ENCODE measurements at regions not wholly inside any gene's neighbourhood (a gene's known extent, or its start where the extent isn't known, plus 50 kb on each side); places are given as distances from the start of the nearest gene placed in this dataset.
"Not testable (repeated sequence)": the region's sequence is repeated elsewhere in the genome, so short reads cannot be mapped to it uniquely, and the experiment has no call there.

DNA sequence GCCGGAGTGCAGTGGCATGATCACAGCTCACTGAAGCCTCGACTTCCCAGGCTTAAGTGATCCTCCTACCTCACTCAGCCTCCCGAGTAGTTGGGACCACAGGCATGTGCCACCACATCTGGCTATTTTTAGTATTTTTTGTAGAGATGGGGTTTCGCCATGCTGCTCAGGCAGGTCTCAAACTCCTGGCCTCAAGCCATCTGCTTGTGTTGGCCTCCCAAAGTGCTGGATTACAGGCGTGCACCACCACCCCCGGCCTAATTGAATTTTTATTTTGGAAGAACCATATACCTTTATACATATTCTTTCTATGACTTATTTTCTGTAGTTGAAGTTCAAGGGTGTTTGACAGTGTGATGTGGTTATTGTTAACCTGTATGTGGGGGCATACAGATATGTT is 2885.9 kb downstream of the RPIA start:
- H3K79me2 ChIP-seq (ENCODE audit: low read length); H3K4me2 ChIP-seq (ENCODE audit: low read length); H3K4me3 ChIP-seq (ENCODE audit: low read length); POLR2A ChIA-PET (ENCODE audit: unreplicated experiment); H3K9me2 ChIP-seq (replicated peaks; ENCODE audit: low read length); H3F3A ChIP-seq (ENCODE audit: low read length, unreplicated experiment); DNase-seq; H3K9me3 ChIP-seq (ENCODE audit: low read length); intact Hi-C loops (cut with micrococcal nuclease); H4K20me1 ChIP-seq (ENCODE audit: low read length); H3K36me3 ChIP-seq (ENCODE audit: low read depth, low read length); H3K4me1 ChIP-seq (ENCODE audit: insufficient read depth, low read length); ATAC-seq; H3K27ac ChIP-seq (ENCODE audit: low read length); CTCF ChIA-PET; H2AFZ ChIP-seq (ENCODE audit: low read length); H3K9ac ChIP-seq (ENCODE audit: low read length); BruUV-seq (replicated peaks): not testable (repeated sequence)
- peaks cover 15% of the 10 kb centered on the region for H3K27me3 ChIP-seq (ENCODE audit: low read length)

DNA sequence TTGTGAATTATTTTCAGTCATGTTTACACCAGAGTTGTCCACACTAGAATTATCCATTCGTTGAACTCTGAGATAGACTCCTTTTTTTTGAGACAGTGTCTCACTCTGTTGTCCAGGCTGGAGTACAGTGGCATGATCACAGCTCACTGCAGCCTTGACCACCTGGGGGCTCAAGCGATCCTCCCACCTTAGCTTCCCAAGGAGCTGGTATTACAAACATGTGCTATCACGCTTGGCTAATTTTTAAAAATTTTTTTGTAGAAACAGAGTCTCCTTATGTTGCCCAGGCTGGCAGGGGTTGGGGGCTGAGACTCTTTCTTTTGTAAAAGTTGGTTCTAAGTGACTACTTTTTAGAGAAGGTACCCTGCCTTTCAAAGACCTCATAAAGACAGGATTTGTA is 2887.2 kb downstream of the RPIA start:
- intact Hi-C loops (cut with micrococcal nuclease); BruUV-seq (replicated peaks); ATAC-seq; H3K79me2 ChIP-seq (ENCODE audit: low read length); POLR2A ChIA-PET (ENCODE audit: unreplicated experiment); H3K4me1 ChIP-seq (ENCODE audit: insufficient read depth, low read length); H3F3A ChIP-seq (ENCODE audit: low read length, unreplicated experiment); CTCF ChIA-PET; H3K36me3 ChIP-seq (ENCODE audit: low read depth, low read length); H3K27ac ChIP-seq (ENCODE audit: low read length); DNase-seq; H3K9ac ChIP-seq (ENCODE audit: low read length); H4K20me1 ChIP-seq (ENCODE audit: low read length); H3K4me2 ChIP-seq (ENCODE audit: low read length); H3K9me2 ChIP-seq (replicated peaks; ENCODE audit: low read length); H3K9me3 ChIP-seq (ENCODE audit: low read length); H3K4me3 ChIP-seq (ENCODE audit: low read length); H2AFZ ChIP-seq (ENCODE audit: low read length): not testable (repeated sequence)
- H3K27me3 ChIP-seq (ENCODE audit: low read length) = peaks cover 14% of the 10 kb centered on the region

DNA sequence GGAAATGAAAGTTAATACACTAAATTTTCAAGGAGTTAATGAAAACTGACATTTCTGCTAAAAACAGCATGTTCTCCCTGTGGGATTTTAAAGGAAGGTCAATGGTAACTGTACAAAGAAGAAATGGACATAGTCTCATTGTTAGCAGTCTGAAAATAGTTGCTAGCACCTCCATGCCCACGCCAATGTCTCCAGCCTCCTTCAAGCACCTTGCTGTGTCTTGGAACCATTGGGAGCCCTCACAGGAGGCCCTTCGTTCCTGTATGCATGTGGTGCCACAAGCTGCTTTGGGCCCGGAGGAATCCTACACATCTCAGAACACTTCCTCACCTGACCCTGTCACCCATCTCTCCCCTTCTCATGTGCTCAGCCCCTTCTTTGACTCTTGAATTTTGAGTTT is 2888.1 kb downstream of the RPIA start:
- H3K36me3 ChIP-seq (ENCODE audit: low read depth, low read length); BruUV-seq (replicated peaks); H3K4me3 ChIP-seq (ENCODE audit: low read length); intact Hi-C loops (cut with micrococcal nuclease); DNase-seq; H3K79me2 ChIP-seq (ENCODE audit: low read length); H2AFZ ChIP-seq (ENCODE audit: low read length); H3K9ac ChIP-seq (ENCODE audit: low read length); H3K4me2 ChIP-seq (ENCODE audit: low read length); H3K4me1 ChIP-seq (ENCODE audit: insufficient read depth, low read length); H3K9me3 ChIP-seq (ENCODE audit: low read length); ATAC-seq; H3F3A ChIP-seq (ENCODE audit: low read length, unreplicated experiment); CTCF ChIA-PET; H3K9me2 ChIP-seq (replicated peaks; ENCODE audit: low read length); H4K20me1 ChIP-seq (ENCODE audit: low read length); POLR2A ChIA-PET (ENCODE audit: unreplicated experiment); H3K27ac ChIP-seq (ENCODE audit: low read length): not testable (repeated sequence)
- H3K27me3 ChIP-seq (ENCODE audit: low read length) = peaks cover 12% of the 10 kb centered on the region; the same call in 1 of the 2 replicates

DNA sequence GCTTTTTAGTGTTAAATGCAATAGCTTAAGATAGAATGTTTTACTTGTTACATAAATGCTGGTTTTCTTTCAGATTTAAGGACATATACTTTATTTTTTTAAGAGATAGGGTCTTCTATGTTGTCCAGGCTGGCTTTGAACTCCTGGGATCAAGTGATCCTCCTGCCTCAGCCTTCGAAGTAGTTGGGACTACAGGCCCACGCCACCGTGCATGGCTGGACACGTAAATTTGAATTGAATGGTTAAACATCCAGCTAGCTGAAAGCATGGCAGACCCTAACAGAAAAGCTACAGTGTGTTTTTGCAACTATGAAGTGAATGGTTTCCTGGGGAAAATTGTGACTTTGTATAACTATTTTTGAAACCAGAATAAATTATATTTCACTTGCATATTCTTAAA is 2888.6 kb downstream of the RPIA start:
- ATAC-seq; H3K4me2 ChIP-seq (ENCODE audit: low read length); H3F3A ChIP-seq (ENCODE audit: low read length, unreplicated experiment); H3K9me2 ChIP-seq (replicated peaks; ENCODE audit: low read length); CTCF ChIA-PET; H3K9me3 ChIP-seq (ENCODE audit: low read length); H3K4me3 ChIP-seq (ENCODE audit: low read length); H3K36me3 ChIP-seq (ENCODE audit: low read depth, low read length); POLR2A ChIA-PET (ENCODE audit: unreplicated experiment); H3K9ac ChIP-seq (ENCODE audit: low read length); H3K79me2 ChIP-seq (ENCODE audit: low read length); DNase-seq; H3K4me1 ChIP-seq (ENCODE audit: insufficient read depth, low read length); H3K27ac ChIP-seq (ENCODE audit: low read length); H4K20me1 ChIP-seq (ENCODE audit: low read length); BruUV-seq (replicated peaks); intact Hi-C loops (cut with micrococcal nuclease); H2AFZ ChIP-seq (ENCODE audit: low read length): not testable (repeated sequence)
- H3K27me3 ChIP-seq (ENCODE audit: low read length) = peaks cover 12% of the 10 kb centered on the region; the same call in 1 of the 2 replicates

DNA sequence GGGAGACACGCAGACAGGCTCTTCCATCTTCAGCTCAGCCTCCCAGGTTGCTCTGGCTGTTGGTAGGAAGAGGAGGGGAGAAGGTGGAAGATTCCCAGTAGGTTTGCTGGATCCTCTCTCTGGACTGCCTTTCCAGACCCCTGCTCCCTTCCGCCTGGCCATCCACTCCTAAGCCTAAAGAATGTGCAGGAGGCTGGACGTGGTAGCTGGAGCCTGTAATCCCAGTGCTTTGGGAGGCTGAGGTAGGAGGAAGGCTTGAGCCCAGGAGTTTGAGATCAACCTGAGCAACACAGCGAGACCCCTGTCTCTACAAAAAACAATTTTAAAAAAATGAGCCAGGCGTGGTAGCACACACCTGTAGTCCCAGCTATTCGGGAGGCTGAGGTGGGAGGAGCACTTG is 2895.6 kb downstream of the RPIA start:
- BruUV-seq (replicated peaks); intact Hi-C loops (cut with micrococcal nuclease): not testable (repeated sequence)

DNA sequence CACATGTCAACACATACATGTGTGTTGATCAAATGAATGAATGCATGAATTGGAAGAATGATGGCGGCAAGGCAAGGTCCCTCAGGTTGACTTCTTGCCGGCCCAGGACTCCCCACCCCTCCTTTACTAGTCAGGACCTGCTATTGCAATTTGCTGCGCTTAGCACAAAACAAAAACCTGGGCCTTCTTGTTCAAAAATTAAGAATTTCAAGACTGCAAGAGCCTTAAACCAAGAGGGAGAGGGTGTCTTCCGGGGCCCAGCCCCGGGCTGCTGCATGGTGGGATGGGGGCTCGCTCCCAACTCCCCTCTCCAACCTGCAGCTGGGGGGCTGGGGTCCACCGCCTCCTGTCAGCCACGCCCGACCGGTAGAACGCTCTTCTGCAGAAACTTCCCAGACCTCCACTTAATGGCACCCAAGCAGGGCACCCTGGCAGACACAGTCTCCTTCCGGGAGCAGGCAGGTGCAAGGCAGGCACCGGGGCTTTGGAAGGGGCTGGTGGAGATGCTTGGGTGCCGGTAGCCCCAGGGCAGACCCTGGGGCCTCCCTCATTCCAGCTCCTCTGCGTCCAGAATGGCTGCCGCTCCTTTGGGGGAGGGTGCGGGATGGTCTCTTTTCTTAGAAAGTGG is 2896.5 kb downstream of the RPIA start:
- H3K9ac ChIP-seq (ENCODE audit: low read length); H3K27ac ChIP-seq (ENCODE audit: low read length); DNase-seq; H3K4me3 ChIP-seq (ENCODE audit: low read length); H3K4me2 ChIP-seq (ENCODE audit: low read length); H3F3A ChIP-seq (ENCODE audit: low read length, unreplicated experiment); BruUV-seq (replicated peaks); POLR2A ChIA-PET (ENCODE audit: unreplicated experiment); H3K9me3 ChIP-seq (ENCODE audit: low read length); H3K79me2 ChIP-seq (ENCODE audit: low read length); H3K9me2 ChIP-seq (replicated peaks; ENCODE audit: low read length); CTCF ChIA-PET; ATAC-seq; H2AFZ ChIP-seq (ENCODE audit: low read length); intact Hi-C loops (cut with micrococcal nuclease); H4K20me1 ChIP-seq (ENCODE audit: low read length); H3K36me3 ChIP-seq (ENCODE audit: low read depth, low read length); H3K4me1 ChIP-seq (ENCODE audit: insufficient read depth, low read length): not testable (repeated sequence)
- peaks cover 13% of the 10 kb centered on the region for H3K27me3 ChIP-seq (ENCODE audit: low read length)

More for the DNA sequence above, 2895.6 kb downstream of the RPIA start:
- H3K9ac ChIP-seq (ENCODE audit: low read length); H2AFZ ChIP-seq (ENCODE audit: low read length); H3K27ac ChIP-seq (ENCODE audit: low read length); DNase-seq; CTCF ChIA-PET; H3K4me2 ChIP-seq (ENCODE audit: low read length); H3K4me3 ChIP-seq (ENCODE audit: low read length); POLR2A ChIA-PET (ENCODE audit: unreplicated experiment); H3K9me3 ChIP-seq (ENCODE audit: low read length); H4K20me1 ChIP-seq (ENCODE audit: low read length); H3K4me1 ChIP-seq (ENCODE audit: insufficient read depth, low read length); H3F3A ChIP-seq (ENCODE audit: low read length, unreplicated experiment); H3K36me3 ChIP-seq (ENCODE audit: low read depth, low read length); H3K9me2 ChIP-seq (replicated peaks; ENCODE audit: low read length); ATAC-seq; H3K79me2 ChIP-seq (ENCODE audit: low read length): not testable (repeated sequence)
- H3K27me3 ChIP-seq (ENCODE audit: low read length) = peaks cover 13% of the 10 kb centered on the region

DNA sequence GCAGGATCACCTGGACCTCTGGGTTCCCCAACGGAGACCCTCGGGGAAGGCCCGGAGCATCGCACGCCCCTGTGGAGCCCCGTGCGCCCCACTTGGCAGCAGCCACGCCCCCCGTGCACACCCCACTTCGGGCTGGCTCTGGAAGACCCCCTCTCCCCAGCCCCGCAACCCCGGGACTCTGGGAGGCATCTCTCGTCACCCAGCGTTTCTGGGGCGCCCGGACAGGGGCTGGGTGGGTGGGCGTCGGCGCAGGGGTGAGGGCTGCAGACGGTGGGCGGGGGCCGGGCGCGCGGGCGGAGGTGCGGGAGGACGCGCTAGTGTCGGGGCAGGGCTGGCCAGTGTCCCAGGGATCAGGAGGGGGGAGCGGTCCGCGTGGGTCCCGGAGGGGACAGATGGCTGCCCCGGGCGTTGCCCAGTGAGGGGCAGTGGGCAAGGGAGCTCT is 2897.3 kb downstream of the RPIA start:
- POLR2A ChIA-PET (ENCODE audit: unreplicated experiment); ATAC-seq; H3K27ac ChIP-seq (ENCODE audit: low read length); intact Hi-C loops (cut with micrococcal nuclease); H3K79me2 ChIP-seq (ENCODE audit: low read length); H3K9me3 ChIP-seq (ENCODE audit: low read length); H3K4me1 ChIP-seq (ENCODE audit: insufficient read depth, low read length); H3K4me3 ChIP-seq (ENCODE audit: low read length); H3K4me2 ChIP-seq (ENCODE audit: low read length); DNase-seq; BruUV-seq (replicated peaks); H2AFZ ChIP-seq (ENCODE audit: low read length); H3K36me3 ChIP-seq (ENCODE audit: low read depth, low read length); H3K9me2 ChIP-seq (replicated peaks; ENCODE audit: low read length); H4K20me1 ChIP-seq (ENCODE audit: low read length); CTCF ChIA-PET; H3K9ac ChIP-seq (ENCODE audit: low read length); H3F3A ChIP-seq (ENCODE audit: low read length, unreplicated experiment): not testable (repeated sequence)
- peaks cover 13% of the 10 kb centered on the region for H3K27me3 ChIP-seq (ENCODE audit: low read length)
